GM18861 (cell line): ENCODE measurements at regions not wholly inside any gene's neighbourhood (a gene's known extent, or its start where the extent isn't known, plus 50 kb on each side); places are given as distances from the start of the nearest gene placed in this dataset.

Experiments used
- ATAC-seq: cut with Tn5 transposase; IDR thresholded peaks from one replicate; pipeline ENCODE4 v1.9.1; 2021; ENCODE audit not compliant: unreplicated experiment

GRCh38 chr1:220366269-220366668 is 94.0 kb upstream of the RAB3GAP2 start:
- ATAC-seq: no peak

GRCh38 chr1:220363196-220363837 is 91.1 kb upstream of the RAB3GAP2 start:
- no peak for ATAC-seq

DNA sequence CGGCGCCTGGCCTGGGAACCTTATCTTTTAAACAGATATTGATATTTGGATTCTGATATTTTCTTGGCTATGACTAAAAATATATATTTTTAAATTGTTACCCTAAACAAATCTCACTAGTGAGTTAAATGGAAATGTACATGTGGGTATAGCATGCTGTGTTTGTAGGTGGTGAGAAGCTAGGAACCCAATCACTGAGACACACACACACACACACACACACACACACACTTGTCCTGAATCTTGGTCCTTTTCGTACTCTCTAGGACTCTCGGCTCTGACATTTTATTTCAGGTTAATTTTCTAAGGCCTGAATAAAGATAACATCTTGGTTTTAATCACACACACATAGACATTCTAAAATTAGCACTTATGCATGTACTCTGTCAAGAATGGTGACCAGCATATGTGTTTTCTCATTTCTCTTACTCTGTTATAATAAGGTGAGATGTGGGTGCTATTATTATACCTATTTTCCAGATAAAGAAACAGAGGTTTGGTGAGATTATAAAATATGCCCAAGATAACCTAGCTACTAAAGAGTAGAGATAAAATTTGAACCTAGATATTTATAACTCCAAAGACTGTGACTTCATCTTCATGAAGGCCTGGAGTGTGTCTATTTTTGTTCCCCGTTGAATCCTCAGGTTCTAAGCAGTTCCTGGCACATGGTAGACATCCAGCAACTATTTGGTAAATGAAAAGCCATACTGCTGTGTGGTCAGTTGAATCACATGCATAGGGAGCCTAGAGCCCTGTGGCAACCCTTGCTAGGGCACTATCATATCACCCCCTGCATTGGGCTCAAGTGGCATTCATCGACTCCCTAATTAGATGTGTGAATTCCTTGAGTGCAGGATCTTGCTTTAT is 85.0 kb upstream of the RAB3GAP2 start:
- no peak for ATAC-seq

GRCh38 chr1:220353229-220354012 is 81.2 kb upstream of the RAB3GAP2 start:
- no peak for ATAC-seq

DNA sequence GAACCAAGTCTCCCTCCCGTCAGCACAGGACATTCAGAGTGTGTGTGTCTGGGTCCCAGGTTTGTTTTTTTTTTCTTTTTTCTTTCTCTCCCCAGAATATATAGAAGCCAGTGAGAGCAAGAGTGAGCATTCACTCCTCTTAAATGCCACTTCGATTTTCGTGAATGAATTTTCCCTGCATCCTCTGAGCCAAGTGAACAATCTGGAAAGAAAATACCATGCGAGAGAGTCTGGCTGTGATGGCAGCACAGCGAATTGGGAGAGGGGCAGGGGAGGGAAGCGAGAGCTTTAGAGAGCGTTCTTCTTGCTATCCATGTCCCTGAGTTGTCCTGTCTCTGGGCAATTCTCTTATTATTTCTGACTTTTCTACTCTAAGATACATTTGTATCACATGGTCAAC is 76.0 kb upstream of the RAB3GAP2 start:
- no peak for ATAC-seq

GRCh38 chr1:220347654-220348175 is 75.5 kb upstream of the RAB3GAP2 start:
- no peak for ATAC-seq

GRCh38 chr1:220344745-220345144 is 72.5 kb upstream of the RAB3GAP2 start:
- ATAC-seq: peak; percentile 66

GRCh38 chr1:220342853-220343252 is 70.6 kb upstream of the RAB3GAP2 start:
- ATAC-seq: no peak

DNA sequence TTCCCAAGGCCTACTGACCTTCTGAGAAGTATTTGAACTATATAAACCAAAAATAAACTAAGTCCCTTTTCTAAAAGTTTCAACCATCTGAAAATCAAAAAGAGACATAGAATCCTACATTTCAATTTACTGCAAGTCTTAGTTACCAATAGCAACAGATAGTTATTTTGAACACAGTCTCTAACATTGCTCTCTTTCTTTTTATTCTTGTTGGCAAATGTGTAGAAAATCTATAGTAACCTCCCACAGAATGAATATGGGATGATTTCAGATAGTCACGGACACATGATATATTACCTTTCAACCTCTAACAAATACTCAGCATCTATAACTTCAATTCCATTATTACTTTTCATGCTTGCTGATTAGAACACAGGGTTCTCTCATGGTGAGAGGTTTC is 68.9 kb upstream of the RAB3GAP2 start:
- no peak for ATAC-seq

DNA sequence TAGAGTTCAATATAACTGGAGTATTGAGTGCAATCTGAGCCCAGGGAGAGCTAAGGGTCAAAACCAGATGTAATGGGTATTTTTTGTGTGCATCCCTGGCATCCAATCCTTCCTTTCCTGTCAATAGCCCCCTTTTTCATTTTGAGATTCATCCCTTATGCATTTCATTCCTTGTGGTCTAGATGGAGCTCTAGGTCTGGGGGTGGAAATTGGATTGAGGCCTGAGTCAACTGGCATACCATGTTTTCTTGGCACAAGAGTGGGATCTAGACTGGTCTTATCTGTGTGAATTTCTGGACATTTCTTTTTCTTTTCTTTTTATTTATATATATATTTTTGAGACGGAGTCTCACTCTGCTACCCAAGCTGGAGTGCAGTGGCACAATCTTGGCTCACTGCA is 67.3 kb upstream of the RAB3GAP2 start:
- no peak for ATAC-seq

DNA sequence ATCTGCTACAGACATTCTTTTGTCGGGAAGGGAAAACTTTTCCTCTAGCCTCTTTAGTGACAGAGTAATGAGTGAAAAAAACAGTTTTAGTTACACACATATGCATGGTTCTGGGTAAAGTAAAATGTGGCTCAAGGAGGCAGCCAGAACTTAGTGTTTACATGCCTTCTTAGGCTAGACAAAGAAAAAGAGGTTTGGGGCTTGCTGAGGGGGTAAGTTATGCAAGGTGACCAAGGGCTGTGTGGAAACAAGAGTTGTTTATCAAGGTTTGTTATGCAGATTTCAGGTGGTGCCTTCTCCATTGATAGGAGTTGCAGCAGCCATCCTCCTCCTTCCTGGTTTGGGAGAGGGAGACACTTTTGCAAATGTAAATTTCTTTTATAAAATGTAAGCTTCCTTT is 66.5 kb upstream of the RAB3GAP2 start:
- no peak for ATAC-seq

- ATAC-seq: no peak
These were observed 64.3 kb upstream of the RAB3GAP2 start for GRCh38 chr1:220336391-220337031.

DNA sequence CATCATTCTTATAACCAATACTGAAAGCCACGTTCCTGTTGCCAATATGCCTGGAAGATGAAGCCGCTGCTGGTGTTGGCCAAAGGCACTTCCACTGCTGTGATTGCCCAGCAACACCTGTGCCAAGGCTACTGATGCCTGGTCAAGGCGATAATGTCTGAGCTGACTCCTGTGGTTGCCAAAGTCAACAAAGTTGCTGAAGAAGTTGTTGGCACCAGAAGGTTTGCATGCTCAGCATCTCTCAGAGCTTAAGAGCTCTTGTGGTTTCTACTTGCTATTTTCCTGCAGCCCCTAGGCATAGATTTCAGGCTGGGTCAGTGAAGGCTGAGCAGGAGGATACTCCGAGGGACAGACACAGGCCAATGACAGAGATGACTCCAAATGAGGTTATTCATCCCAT is 63.4 kb upstream of the RAB3GAP2 start:
- ATAC-seq: no peak

GRCh38 chr1:220331318-220331717 is 59.1 kb upstream of the RAB3GAP2 start:
- no peak for ATAC-seq

DNA sequence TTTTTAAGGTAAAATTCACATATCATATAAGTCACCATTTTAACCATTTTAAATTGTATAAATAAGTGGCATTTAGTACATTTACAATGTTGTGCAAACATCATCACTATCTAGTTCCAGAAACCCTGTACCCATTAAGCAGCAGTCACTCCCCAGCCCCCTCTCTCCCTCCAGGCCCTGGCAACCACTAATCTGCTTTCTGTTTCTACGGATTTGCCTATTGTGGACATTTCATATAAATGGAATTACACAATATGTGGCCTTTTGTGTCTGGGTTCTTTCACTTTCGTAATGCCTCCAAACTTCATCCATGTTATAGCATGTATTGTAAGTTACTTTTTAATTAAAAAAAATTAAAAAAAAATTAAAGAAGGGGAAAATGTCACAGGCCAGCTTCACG is 58.0 kb upstream of the RAB3GAP2 start:
- ATAC-seq: no peak

DNA sequence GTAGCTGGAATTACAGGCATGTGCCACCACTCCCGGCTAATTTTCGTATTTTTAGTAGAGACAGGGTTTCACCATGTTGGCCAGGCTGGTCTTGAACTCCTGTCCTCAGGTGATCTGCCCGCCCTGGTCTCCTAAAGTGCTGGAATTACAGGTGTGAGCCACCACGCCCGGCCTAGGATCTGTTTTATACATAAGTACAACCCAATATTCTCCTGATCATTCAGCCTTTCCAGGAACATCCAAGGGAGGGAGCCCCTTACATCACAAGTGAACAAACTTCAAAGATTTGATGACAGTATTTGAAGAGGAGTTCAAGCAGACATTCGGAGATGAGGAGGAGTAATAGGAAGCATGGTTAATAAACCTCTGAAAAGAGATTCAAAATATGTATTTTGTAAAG is 54.9 kb upstream of the RAB3GAP2 start:
- ATAC-seq: no peak

GRCh38 chr1:220326578-220326977 is 54.3 kb upstream of the RAB3GAP2 start:
- ATAC-seq: no peak

- no peak for ATAC-seq
These were observed 53.2 kb upstream of the RAB3GAP2 start for GRCh38 chr1:220325306-220325995.

- ATAC-seq: no peak
These were observed 51.5 kb upstream of the RAB3GAP2 start for GRCh38 chr1:220323717-220324116.

DNA sequence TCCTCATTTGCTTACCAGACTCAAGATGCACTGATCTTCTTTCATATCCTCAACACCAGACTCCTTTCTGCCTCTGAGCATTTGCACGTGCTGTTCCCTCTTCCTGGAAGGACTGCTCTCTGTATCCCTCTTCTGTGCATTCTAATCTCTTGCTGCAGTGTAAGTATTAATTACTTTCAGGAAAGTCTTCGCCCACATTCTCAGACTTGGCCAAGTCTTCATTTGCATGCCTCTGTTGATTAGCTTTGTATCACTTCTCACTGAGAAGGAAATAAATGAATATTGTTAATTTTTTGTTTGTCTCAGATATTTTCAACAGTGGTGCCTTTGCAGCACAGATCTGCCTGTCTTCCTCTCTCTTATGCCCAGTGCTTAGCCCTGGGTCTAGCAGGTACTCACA is 50.3 kb upstream of the RAB3GAP2 start:
- ATAC-seq: no peak
